Naive thymus-derived CD4-positive, alpha-beta T cell (primary cell): ENCODE measurements at regions not wholly inside any gene's neighbourhood (a gene's known extent, or its start where the extent isn't known, plus 50 kb on each side); places are given as distances from the start of the nearest gene placed in this dataset.

ENCODE experiments used
- ATAC-seq: fragments of 150-1000 bp; cut with Tn5 transposase; 2 replicates; pipeline ENCODE4 v1.10.0; 2021; ENCODE audit warnings: mild to moderate bottlenecking, moderate library complexity
- CTCF ChIA-PET: fragments of 350-600 bp; sonication (Branson Sonifier 250); formaldehyde crosslinking; loops from one replicate; lab custom pipeline; 2021; ENCODE audit warnings: antibody characterized with exemption; lab: Charles Lee
- POLR2A ChIA-PET: fragments of 350-600 bp; sonication (Branson Sonifier 250); formaldehyde crosslinking; loops from one replicate; lab custom pipeline; 2021; ENCODE audit warnings: antibody characterized with exemption, inconsistent platforms; lab: Charles Lee
- DNase-seq, 9 donors: peaks; one replicate each; pipeline versions ENCODE4 v3.0.0 to v3.0.0-alpha.2; 2020 to 2022; ENCODE audit warnings: mixed read lengths in 1 of 9
- H3K27ac ChIP-seq: one replicate; pipeline ENCODE4 v1.7.0; 2013; ENCODE audit warnings: mild to moderate bottlenecking, low read depth, low read length, moderate library complexity
- H3K27me3 ChIP-seq, 2 donors: one replicate each; pipeline ENCODE4 v1.7.0; 2013; ENCODE audit warnings: low read length in 2 of 2, mild to moderate bottlenecking in 2 of 2, moderate library complexity in 2 of 2; ENCODE audit not compliant: control insufficient read depth in 2 of 2, insufficient read depth in 2 of 2
- H3K36me3 ChIP-seq, 3 experiments: 1 replicate in 2 of 3; 2 replicates in 1 of 3; pipeline ENCODE4 v1.7.0; 2013; ENCODE audit warnings: low read length in 3 of 3, mild to moderate bottlenecking in 3 of 3, moderate library complexity in 1 of 3; ENCODE audit not compliant: insufficient read depth in 3 of 3, control insufficient read depth in 2 of 3
- H3K4me1 ChIP-seq, 2 donors: one replicate each; pipeline ENCODE4 v1.7.0; 2013; ENCODE audit warnings: low read length in 2 of 2, mild to moderate bottlenecking in 2 of 2, moderate library complexity in 1 of 2; ENCODE audit not compliant: control insufficient read depth in 2 of 2, insufficient read depth in 2 of 2
- H3K4me3 ChIP-seq: 2 replicates; pipeline ENCODE4 v1.7.0; 2013; ENCODE audit warnings: mild to moderate bottlenecking, low read length
- H3K9me3 ChIP-seq, 3 experiments: 1 replicate in 2 of 3; 2 replicates in 1 of 3; pipeline ENCODE4 v1.7.0; 2013; ENCODE audit warnings: low read length in 3 of 3; ENCODE audit not compliant: control insufficient read depth in 2 of 3
- H3K27ac Mint-ChIP-seq, 9 donors: one replicate each; pipeline ENCODE4 v1.8.0; 2020 to 2022; ENCODE audit warnings: mixed read lengths in 9 of 9, mild to moderate bottlenecking in 8 of 9, moderate library complexity in 5 of 9, inconsistent platforms in 2 of 9
- H3K27me3 Mint-ChIP-seq, 5 donors: one replicate each; pipeline ENCODE4 v1.8.0; 2021 to 2022; ENCODE audit warnings: mixed read lengths in 5 of 5, mild to moderate bottlenecking in 1 of 5
- H3K36me3 Mint-ChIP-seq, 5 donors: one replicate each; pipeline ENCODE4 v1.8.0; 2020 to 2022; ENCODE audit warnings: mixed read lengths in 5 of 5, mild to moderate bottlenecking in 3 of 5, inconsistent platforms in 1 of 5
- H3K4me1 Mint-ChIP-seq, 7 donors: one replicate each; pipeline ENCODE4 v1.8.0; 2020 to 2022; ENCODE audit warnings: mixed read lengths in 7 of 7, mild to moderate bottlenecking in 3 of 7, inconsistent platforms in 1 of 7
- H3K4me3 Mint-ChIP-seq, 10 donors: one replicate each; pipeline ENCODE4 v1.8.0; 2020 to 2022; ENCODE audit warnings: mild to moderate bottlenecking in 10 of 10, mixed read lengths in 10 of 10, moderate library complexity in 6 of 10, inconsistent platforms in 2 of 10
- H3K9me3 Mint-ChIP-seq, 11 donors: one replicate each; pipeline ENCODE4 v1.8.0; 2020 to 2022; ENCODE audit warnings: mixed read lengths in 11 of 11, mild to moderate bottlenecking in 4 of 11, inconsistent platforms in 1 of 11, moderate library complexity in 1 of 11
- intact Hi-C, 2 donors: fragments of 100-400 bp; cut with micrococcal nuclease; formaldehyde crosslinking; loops; one replicate each; pipeline ENCODE4 v1.15.1; 2023

GRCh38 chr6:18562726-18563125 lies 175.6 kb downstream of the RNF144B start:
- Histone ChIP-seq H3K27me3 (no peaks in the 10 kb centered on the region), H3K27ac (no peak overlapping the region), H3K4me1 (no peaks in the 10 kb centered on the region), H3K36me3 (no peaks in the 10 kb centered on the region), H3K9me3 (no peaks in the 10 kb centered on the region), H3K4me3 (no peak overlapping the region)
- intact Hi-C loops: no loop called here
- no peak overlapping the region for H3K4me3 Mint-ChIP-seq
- peaks cover 0 to 6% (median 0%) of the 10 kb centered on the region in 11 donors for H3K9me3 Mint-ChIP-seq
- POLR2A ChIA-PET: no interaction called here
- H3K27me3 Mint-ChIP-seq: peaks cover 9 to 39% (median 32%) of the 10 kb centered on the region in 5 donors
- CTCF ChIA-PET: no interaction called here
- no peaks in the 10 kb centered on the region for H3K4me1 Mint-ChIP-seq
- no peak for DNase-seq
- ATAC-seq: no peak
- no peaks in the 10 kb centered on the region for H3K36me3 Mint-ChIP-seq
- H3K27ac Mint-ChIP-seq: no peak overlapping the region

DNA sequence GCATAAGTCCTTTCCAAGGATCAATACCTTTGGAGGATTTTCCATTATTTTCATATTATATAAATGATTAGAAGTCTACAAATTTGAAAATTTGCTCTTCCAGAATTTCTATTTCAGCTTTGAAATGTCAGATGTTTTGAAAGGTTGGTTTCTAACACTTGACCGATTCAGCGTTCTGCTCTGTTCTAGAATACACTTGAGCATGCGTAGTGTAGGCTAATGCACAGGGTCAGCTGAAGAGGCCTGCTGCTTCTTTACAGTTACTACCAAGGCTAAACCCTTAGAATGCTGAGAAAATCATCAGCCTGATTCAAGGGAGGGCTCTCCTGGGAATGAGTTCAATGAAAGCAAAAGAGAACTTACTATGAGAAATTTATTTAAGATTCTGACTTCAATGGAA lies 177.6 kb downstream of the RNF144B start:
- CTCF ChIA-PET: no interaction called here
- peaks cover 0 to 5% (median 0%) of the 10 kb centered on the region in 5 donors for H3K36me3 Mint-ChIP-seq
- no peak overlapping the region for H3K4me3 Mint-ChIP-seq
- Histone ChIP-seq H3K27me3 (no peaks in the 10 kb centered on the region), H3K4me3 (no peak overlapping the region), H3K4me1 (no peaks in the 10 kb centered on the region), H3K9me3 (no peaks in the 10 kb centered on the region), H3K27ac (no peak overlapping the region), H3K36me3 (no peaks in the 10 kb centered on the region)
- ATAC-seq (no peak), DNase-seq (no peak)
- peaks cover 4 to 37% (median 28%) of the 10 kb centered on the region in 5 donors for H3K27me3 Mint-ChIP-seq
- POLR2A ChIA-PET: no interaction called here
- no peaks in the 10 kb centered on the region for H3K4me1 Mint-ChIP-seq
- peaks cover 0 to 6% (median 0%) of the 10 kb centered on the region in 11 donors for H3K9me3 Mint-ChIP-seq
- no peak overlapping the region for H3K27ac Mint-ChIP-seq
- intact Hi-C loops: no loop called here

GRCh38 chr6:18565231-18565630 lies 178.1 kb downstream of the RNF144B start:
- Mint-ChIP-seq H3K27ac (no peak overlapping the region), H3K9me3 (peaks cover 0 to 6% (median 0%) of the 10 kb centered on the region in 11 donors)
- no peak for ATAC-seq

DNA sequence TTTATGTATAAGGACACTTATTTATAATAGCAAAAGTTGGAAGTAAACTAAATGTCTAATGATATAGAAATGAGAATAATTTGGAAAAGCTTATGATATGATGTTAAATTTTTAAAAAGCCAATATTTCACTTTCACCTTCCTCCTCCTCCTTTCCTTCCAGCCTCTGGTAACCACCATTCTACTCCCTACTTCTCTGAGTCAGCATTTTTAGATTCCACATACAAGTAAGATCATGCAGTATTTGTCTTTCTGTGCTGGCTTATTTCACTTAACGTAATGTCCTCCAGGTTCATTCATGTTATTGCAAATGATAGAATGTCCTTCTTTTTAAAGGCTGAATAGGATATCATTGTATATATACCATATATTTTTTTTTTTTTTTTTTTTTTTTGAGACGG lies 180.2 kb downstream of the RNF144B start:
- DNase-seq (no peak), ATAC-seq (no peak)
- no peaks in the 10 kb centered on the region for H3K36me3 ChIP-seq
- H3K27me3 ChIP-seq: no peaks in the 10 kb centered on the region
- no peak overlapping the region for H3K4me3 ChIP-seq
- Mint-ChIP-seq H3K27ac (no peak overlapping the region), H3K4me3 (no peak overlapping the region), H3K9me3 (peaks cover 0 to 6% (median 0%) of the 10 kb centered on the region in 11 donors), H3K4me1 (no peaks in the 10 kb centered on the region), H3K36me3 (peaks cover 0 to 5% (median 0%) of the 10 kb centered on the region in 5 donors), H3K27me3 (peaks cover 0 to 29% (median 24%) of the 10 kb centered on the region in 5 donors)
- CTCF ChIA-PET: no interaction called here
- H3K9me3 ChIP-seq: no peaks in the 10 kb centered on the region
- no peak overlapping the region for H3K27ac ChIP-seq
- POLR2A ChIA-PET: no interaction called here
- H3K4me1 ChIP-seq: no peaks in the 10 kb centered on the region
- intact Hi-C loops: no loop called here

More at GRCh38 chr6:18565231-18565630, 178.1 kb downstream of the RNF144B start:
- H3K9me3 ChIP-seq: no peaks in the 10 kb centered on the region
- no peak for DNase-seq
- no peak overlapping the region for H3K4me3 ChIP-seq
- H3K27me3 ChIP-seq: no peaks in the 10 kb centered on the region
- Mint-ChIP-seq H3K36me3 (peaks cover 0 to 5% (median 0%) of the 10 kb centered on the region in 5 donors), H3K4me1 (no peaks in the 10 kb centered on the region), H3K27me3 (peaks cover 4 to 37% (median 28%) of the 10 kb centered on the region in 5 donors), H3K4me3 (no peak overlapping the region)
- intact Hi-C loops: no loop called here
- H3K27ac ChIP-seq: no peak overlapping the region
- no peaks in the 10 kb centered on the region for H3K36me3 ChIP-seq
- CTCF ChIA-PET: no interaction called here
- POLR2A ChIA-PET: no interaction called here
- no peaks in the 10 kb centered on the region for H3K4me1 ChIP-seq

GRCh38 chr6:18577491-18577890 lies 190.3 kb downstream of the RNF144B start:
- Histone ChIP-seq H3K36me3 (no peaks in the 10 kb centered on the region), H3K9me3 (no peaks in the 10 kb centered on the region), H3K27me3 (no peaks in the 10 kb centered on the region), H3K4me1 (no peaks in the 10 kb centered on the region), H3K27ac (no peak overlapping the region), H3K4me3 (no peak overlapping the region)
- Mint-ChIP-seq H3K9me3 (peaks cover 0 to 7% (median 1%) of the 10 kb centered on the region in 11 donors), H3K4me3 (no peak overlapping the region), H3K36me3 (no peaks in the 10 kb centered on the region), H3K27me3 (peaks cover 4 to 30% (median 21%) of the 10 kb centered on the region in 5 donors), H3K4me1 (no peaks in the 10 kb centered on the region), H3K27ac (no peak overlapping the region)
- ATAC-seq: no peak
- ChIA-PET CTCF (no interaction called here), POLR2A (no interaction called here)
- no peak for DNase-seq
- intact Hi-C loops: no loop called here

GRCh38 chr6:18579166-18579565 lies 192.0 kb downstream of the RNF144B start:
- no peak overlapping the region for H3K27ac ChIP-seq
- H3K27me3 ChIP-seq: no peaks in the 10 kb centered on the region
- no peak overlapping the region for H3K27ac Mint-ChIP-seq
- peaks cover 0 to 7% (median 2%) of the 10 kb centered on the region in 11 donors for H3K9me3 Mint-ChIP-seq
- ChIA-PET CTCF (no interaction called here), POLR2A (no interaction called here)
- no peaks in the 10 kb centered on the region for H3K36me3 ChIP-seq
- no peak overlapping the region for H3K4me3 ChIP-seq
- H3K36me3 Mint-ChIP-seq: no peaks in the 10 kb centered on the region
- H3K4me1 ChIP-seq: no peaks in the 10 kb centered on the region
- H3K4me1 Mint-ChIP-seq: no peaks in the 10 kb centered on the region
- H3K4me3 Mint-ChIP-seq: no peak overlapping the region
- no peak for ATAC-seq
- no peak for DNase-seq
- no peaks in the 10 kb centered on the region for H3K9me3 ChIP-seq
- H3K27me3 Mint-ChIP-seq: peaks cover 4 to 42% (median 33%) of the 10 kb centered on the region in 5 donors
- intact Hi-C loops: no loop called here

DNA sequence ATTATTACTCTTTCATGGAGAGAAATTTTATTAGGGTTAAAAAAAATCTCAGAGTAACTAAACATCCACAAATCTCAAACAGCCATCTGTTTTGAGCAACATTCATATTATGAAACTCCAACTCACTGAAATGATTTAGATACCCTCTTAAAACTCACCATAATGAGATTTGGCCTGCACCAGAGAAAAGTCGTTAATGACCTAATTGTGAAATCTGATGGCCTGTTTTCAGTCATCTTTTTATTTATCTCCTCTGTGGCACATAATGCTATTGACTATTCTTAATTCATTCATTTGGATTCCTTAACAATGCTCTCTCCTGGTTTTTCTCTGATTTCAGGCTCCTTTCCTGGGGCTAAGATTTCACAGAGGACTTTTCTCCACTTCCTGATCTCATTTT lies 192.7 kb downstream of the RNF144B start:
- no peaks in the 10 kb centered on the region for H3K36me3 Mint-ChIP-seq
- ChIA-PET POLR2A (no interaction called here), CTCF (no interaction called here)
- Histone ChIP-seq H3K36me3 (no peaks in the 10 kb centered on the region), H3K27ac (no peak overlapping the region), H3K4me3 (no peak overlapping the region), H3K9me3 (no peaks in the 10 kb centered on the region), H3K27me3 (no peaks in the 10 kb centered on the region), H3K4me1 (no peaks in the 10 kb centered on the region)
- H3K27ac Mint-ChIP-seq: no peak overlapping the region
- ATAC-seq: no peak
- DNase-seq: no peak
- no peak overlapping the region for H3K4me3 Mint-ChIP-seq
- H3K27me3 Mint-ChIP-seq: peaks cover 4 to 42% (median 32%) of the 10 kb centered on the region in 5 donors
- H3K4me1 Mint-ChIP-seq: no peaks in the 10 kb centered on the region
- intact Hi-C loops: no loop called here
- peaks cover 0 to 7% (median 2%) of the 10 kb centered on the region in 11 donors for H3K9me3 Mint-ChIP-seq
